HG02973 (cell line): ENCODE measurements at regions not wholly inside any gene's neighbourhood (a gene's known extent, or its start where the extent isn't known, plus 50 kb on each side); places are given as distances from the start of the nearest gene placed in this dataset.

Experiments
- ATAC-seq: cut with Tn5 transposase; IDR thresholded peaks from one replicate; pipeline ENCODE4 v1.9.1; 2021; ENCODE audit warnings: moderate library complexity; ENCODE audit not compliant: unreplicated experiment

GRCh38 chr4:33161202-33161601 lies 2441.0 kb downstream of the PCDH7 start:
- no peak for ATAC-seq

- ATAC-seq = no peak
These were observed 2442.0 kb downstream of the PCDH7 start for GRCh38 chr4:33162122-33162521.

DNA sequence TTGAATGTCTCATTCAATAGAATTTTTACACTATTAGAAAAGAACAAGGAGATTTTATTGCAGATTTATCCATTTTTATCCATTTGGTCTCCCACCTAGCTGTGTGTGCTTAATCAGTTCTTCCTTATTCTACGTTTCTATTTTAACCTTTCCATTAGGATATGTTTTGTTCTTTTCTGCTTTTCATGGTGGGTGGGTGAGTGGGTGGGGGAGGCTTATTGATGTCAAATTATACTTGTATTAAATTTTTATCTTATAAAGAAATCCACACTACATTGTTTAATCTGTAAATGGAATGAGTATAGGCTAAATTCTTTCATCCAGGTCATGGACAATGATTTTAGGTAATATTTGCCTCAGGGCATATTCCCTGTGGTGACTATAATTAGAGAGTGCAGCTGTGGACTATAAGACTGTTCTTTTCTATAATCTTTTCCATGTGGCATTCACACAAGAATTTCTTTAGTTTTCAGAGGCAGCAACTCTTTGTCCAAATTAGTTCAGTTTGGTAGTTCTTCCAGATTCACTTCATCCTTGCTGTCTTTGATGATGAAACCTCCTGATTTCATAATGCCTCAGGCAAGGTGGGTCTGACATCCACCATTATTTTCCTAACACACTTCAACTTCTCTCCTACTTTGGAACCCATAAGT lies 2451.8 kb downstream of the PCDH7 start:
- ATAC-seq = no peak

DNA sequence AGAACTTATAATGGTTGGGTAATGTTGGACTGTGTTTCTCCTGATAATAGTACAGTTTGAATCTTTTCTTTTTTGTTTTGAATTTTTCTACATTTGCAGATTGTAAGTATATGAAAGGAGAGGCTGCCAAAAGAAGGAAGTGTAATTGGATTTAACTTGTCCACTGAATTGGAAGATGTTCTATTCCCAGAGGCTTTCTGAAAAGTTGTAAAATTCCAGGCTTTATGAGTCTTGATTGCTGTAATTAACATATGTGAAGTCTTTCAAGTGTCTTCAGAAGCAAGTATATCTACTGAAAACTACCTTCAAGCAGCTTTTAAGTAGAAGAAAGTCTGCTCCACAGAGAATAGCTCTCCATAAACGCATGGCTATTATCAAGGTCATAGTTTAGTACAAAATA lies 2456.4 kb downstream of the PCDH7 start:
- no peak for ATAC-seq

- ATAC-seq = peak; percentile 95
These were observed 2464.6 kb downstream of the PCDH7 start for GRCh38 chr4:33184657-33185290.

GRCh38 chr4:33187035-33187434 lies 2466.9 kb downstream of the PCDH7 start:
- ATAC-seq = peak; percentile 39

DNA sequence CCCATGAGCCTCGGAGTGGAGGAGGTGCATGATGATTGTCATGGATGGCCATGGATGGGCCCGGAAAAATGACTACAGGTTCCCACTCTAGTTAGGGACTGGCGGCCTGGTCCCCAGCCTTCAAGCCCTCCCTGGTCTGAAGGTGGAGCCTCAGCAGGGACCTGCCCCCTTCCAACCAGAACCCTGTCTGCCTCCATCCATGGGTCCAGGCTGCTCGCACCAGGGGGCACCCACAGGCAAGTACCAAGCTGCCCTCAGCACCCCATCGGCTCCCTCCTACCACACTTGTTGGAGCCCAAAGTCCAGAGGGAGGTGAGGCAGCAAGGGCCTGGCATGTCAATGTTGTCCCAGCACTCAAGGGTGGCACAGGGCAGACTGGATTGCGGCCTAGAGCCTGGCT lies 2468.6 kb downstream of the PCDH7 start:
- ATAC-seq = no peak

DNA sequence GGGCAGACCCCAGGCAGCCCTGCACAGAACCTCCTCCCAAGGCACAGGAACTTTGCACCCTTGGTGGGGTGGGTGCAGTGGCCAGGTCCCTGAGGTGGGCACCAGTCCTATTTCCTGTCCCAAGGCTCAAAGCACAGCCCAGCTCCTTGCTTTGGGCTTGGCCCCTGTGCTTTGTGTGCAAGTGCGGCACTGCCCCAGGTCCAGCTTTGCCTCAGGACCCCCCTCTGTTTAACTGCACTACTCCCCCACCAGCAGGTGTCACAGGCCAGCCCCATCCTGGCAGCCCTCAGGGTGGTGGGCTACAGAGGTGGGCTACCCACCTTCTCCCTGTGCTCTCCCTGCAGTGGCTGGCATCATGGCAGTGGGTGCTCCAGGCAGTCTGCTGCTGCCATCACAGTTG lies 2469.0 kb downstream of the PCDH7 start:
- ATAC-seq = no peak

DNA sequence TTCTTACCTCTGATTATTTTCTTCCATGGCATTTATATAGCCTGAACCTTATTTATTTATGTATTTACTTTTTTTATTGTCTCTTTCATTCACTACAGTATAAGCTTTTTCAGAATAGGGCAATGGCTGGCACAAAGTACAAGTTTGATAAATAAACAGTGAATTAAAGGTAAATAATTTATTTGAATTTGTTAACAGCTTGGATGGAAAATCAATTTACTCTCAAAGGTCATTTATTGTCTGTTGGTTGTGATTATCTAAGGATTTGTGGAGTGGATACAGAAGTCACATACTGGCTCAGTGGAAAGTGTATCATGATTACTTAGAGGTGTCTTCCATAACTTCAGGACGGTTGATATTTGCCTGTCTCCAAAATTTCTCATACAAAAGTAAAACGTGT lies 2472.9 kb downstream of the PCDH7 start:
- no peak for ATAC-seq

- no peak for ATAC-seq
These were observed 2480.2 kb downstream of the PCDH7 start for GRCh38 chr4:33200377-33200776.

GRCh38 chr4:33218238-33218637 lies 2498.1 kb downstream of the PCDH7 start:
- no peak for ATAC-seq

DNA sequence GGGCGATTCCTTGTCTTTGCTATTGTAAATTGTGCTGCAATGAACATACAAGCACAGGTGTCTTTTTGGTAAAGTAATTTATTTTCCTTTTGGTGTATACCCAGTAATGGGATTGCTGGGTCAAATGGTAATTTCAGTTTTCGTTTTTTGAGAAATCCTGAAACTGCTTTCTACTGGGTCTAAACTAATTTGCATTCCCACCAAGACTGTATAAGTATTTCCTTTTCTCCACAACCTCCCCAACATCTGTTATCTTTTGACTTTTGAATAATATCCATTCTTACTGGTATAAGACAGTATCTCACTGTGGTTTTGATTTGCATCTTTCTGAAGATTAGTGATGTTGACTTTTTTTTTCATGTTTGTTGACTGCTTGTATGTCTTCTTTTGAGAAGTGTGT lies 2506.0 kb downstream of the PCDH7 start:
- ATAC-seq = peak; percentile 94

- no peak for ATAC-seq
These were observed 2506.6 kb downstream of the PCDH7 start for GRCh38 chr4:33226783-33227182.

- no peak for ATAC-seq
These were observed 2534.9 kb downstream of the PCDH7 start for GRCh38 chr4:33255094-33255493.

DNA sequence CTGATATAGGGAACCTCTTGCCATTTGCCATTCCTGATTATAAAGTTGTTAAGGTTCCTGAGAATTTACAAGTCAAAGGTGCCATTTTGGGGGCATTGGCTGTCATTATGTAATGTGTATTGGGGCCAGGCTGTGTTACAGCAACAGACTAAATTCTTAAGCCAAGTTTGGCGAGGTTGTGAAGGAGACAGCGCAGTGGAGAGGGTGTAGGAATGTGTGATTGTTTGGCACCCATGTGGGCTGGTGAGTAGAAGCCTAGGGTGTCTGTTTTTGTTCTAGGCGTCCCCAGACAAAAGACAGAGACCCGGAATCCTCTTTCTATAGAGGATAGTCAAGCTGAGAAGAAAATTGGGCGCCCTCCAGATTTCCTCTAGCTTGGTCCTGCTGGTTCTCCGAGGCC lies 2535.3 kb downstream of the PCDH7 start:
- ATAC-seq = no peak

GRCh38 chr4:33262824-33263223 lies 2542.7 kb downstream of the PCDH7 start:
- no peak for ATAC-seq

- ATAC-seq = no peak
These were observed 2548.6 kb downstream of the PCDH7 start for GRCh38 chr4:33268776-33269175.

- no peak for ATAC-seq
These were observed 2550.2 kb downstream of the PCDH7 start for GRCh38 chr4:33270403-33270802.

GRCh38 chr4:33272722-33273121 lies 2552.6 kb downstream of the PCDH7 start:
- ATAC-seq = no peak

- ATAC-seq = no peak
These were observed 2563.6 kb downstream of the PCDH7 start for GRCh38 chr4:33283818-33284217.

DNA sequence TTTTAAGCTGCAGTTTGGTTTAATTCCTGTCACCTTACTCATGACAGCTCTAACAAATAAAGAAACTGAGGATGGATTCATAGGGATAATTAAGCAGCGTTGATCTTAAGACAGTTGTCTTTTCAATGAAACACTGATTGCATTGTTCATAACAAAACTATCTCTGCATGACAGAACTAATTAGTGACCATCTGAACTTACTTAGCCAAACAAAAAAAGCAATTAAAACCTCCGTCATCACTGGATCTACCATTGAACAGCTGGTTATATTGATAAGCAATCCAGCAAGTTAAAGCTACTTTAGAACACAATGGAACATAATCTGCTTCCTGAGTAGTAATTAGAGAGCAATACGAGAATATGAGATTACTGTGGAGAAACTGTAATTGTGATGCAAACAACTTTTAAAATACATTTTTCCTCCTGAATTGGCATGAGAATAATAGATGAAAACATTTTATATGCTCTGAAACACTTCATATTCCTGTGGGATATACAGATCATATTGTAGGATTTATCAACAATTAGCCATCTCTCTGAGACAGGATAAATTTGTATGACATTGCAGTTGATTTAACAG lies 2576.8 kb downstream of the PCDH7 start:
- ATAC-seq = no peak

- ATAC-seq = no peak
These were observed 2582.2 kb downstream of the PCDH7 start for GRCh38 chr4:33302321-33302720.

DNA sequence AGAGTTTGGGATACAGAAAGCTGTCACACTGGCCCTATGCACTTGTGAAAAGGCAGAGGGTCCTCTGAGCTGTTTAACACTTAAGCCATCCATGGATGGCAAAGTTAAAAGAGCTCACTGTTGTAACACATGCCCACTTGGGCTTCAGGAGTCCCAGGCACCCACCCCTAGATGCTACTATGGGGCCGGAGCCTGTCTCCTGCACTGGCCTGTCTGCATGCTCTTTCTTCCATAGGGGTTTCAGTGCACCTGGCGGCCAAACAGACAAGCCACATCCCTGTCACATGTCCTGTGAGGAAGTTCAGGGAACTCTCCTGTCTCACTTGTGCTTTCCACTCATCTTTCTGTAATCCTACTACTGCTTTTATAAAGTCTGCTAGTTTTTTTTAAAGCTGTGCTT lies 2586.0 kb downstream of the PCDH7 start:
- ATAC-seq = no peak
